ENCODE measurements at regions not wholly inside any gene's neighbourhood (a gene's known extent, or its start where the extent isn't known, plus 50 kb on each side); places are given as distances from the start of the nearest gene placed in this dataset.

- Histone ChIP-seq H3K27me3 (no peaks in the 10 kb centered on the region), H3K4me3 (no peak overlapping the region), H3K9me3 (ENCODE audit: low read depth) (no peaks in the 10 kb centered on the region), H3K36me3 (replicated peaks; ENCODE audit: insufficient read depth, low read depth) (no peaks in the 10 kb centered on the region), H3K79me2 (no peaks in the 10 kb centered on the region), H3K4me2 (no peak overlapping the region), H2AFZ (no peak overlapping the region), H3K9me2 (replicated peaks; ENCODE audit: insufficient read depth) (no peaks in the 10 kb centered on the region), H3K4me1 (ENCODE audit: insufficient read depth) (peaks cover 12% of the 10 kb centered on the region), H3K27ac (no peak overlapping the region), H4K20me1 (ENCODE audit: insufficient read depth, poor library complexity, severe bottlenecking) (no peaks in the 10 kb centered on the region)
- DNase-seq (ENCODE audit: low spot score) = no peak
- no peak for TF ChIP-seq CTCF (IDR thresholded peaks at IDR 0.05; ENCODE audit: poor library complexity)
- no peak for TF ChIP-seq EZH2phosphoT487 (IDR thresholded peaks at IDR 0.05; ENCODE audit: low read depth, severe bottlenecking, unreplicated experiment)
- no peak for TF ChIP-seq EZH2 (IDR thresholded peaks at IDR 0.05; ENCODE audit: borderline replicate concordance)
- 91% methylated on average over 1 of the region's 1 CpG for WGBS (ENCODE audit: low lambda C conversion rate, missing lambda C conversion rate)
Measured at GRCh38 chr2:48135797-48136196, 178.7 kb upstream of the FOXN2 start.

- H3K27ac ChIP-seq = no peak overlapping the region
- H3K4me2 ChIP-seq = no peak overlapping the region
- TF ChIP-seq EZH2phosphoT487 (IDR thresholded peaks at IDR 0.05; ENCODE audit: low read depth, severe bottlenecking, unreplicated experiment) (no peak), CTCF (IDR thresholded peaks at IDR 0.05; ENCODE audit: poor library complexity) (no peak), EZH2 (IDR thresholded peaks at IDR 0.05; ENCODE audit: borderline replicate concordance) (no peak)
- no peaks in the 10 kb centered on the region for H3K9me2 ChIP-seq (replicated peaks; ENCODE audit: insufficient read depth)
- H3K79me2 ChIP-seq = no peaks in the 10 kb centered on the region
- H4K20me1 ChIP-seq (ENCODE audit: insufficient read depth, poor library complexity, severe bottlenecking) = no peaks in the 10 kb centered on the region
- no peaks in the 10 kb centered on the region for H3K4me1 ChIP-seq (ENCODE audit: insufficient read depth)
- H3K9me3 ChIP-seq (ENCODE audit: low read depth) = no peaks in the 10 kb centered on the region
- WGBS (ENCODE audit: low lambda C conversion rate, missing lambda C conversion rate) = 53% methylated on average over 1 of the region's 1 CpG
- H3K27me3 ChIP-seq = no peaks in the 10 kb centered on the region
- no peak for DNase-seq (ENCODE audit: low spot score)
- no peak overlapping the region for H3K4me3 ChIP-seq
- H3K36me3 ChIP-seq (replicated peaks; ENCODE audit: insufficient read depth, low read depth) = no peaks in the 10 kb centered on the region
- H2AFZ ChIP-seq = no peak overlapping the region
Measured at GRCh38 chr2:48137829-48138228, 176.7 kb upstream of the FOXN2 start.

- Histone ChIP-seq H3K9me2 (replicated peaks; ENCODE audit: insufficient read depth) (no peaks in the 10 kb centered on the region), H4K20me1 (ENCODE audit: insufficient read depth, poor library complexity, severe bottlenecking) (no peaks in the 10 kb centered on the region), H3K79me2 (no peaks in the 10 kb centered on the region), H3K27ac (no peak overlapping the region), H2AFZ (no peak overlapping the region), H3K4me1 (ENCODE audit: insufficient read depth) (no peaks in the 10 kb centered on the region), H3K27me3 (no peaks in the 10 kb centered on the region), H3K4me3 (no peak overlapping the region), H3K4me2 (no peak overlapping the region), H3K36me3 (replicated peaks; ENCODE audit: insufficient read depth, low read depth) (no peaks in the 10 kb centered on the region), H3K9me3 (ENCODE audit: low read depth) (no peaks in the 10 kb centered on the region)
- TF ChIP-seq CTCF (IDR thresholded peaks at IDR 0.05; ENCODE audit: poor library complexity) = no peak
- TF ChIP-seq EZH2 (IDR thresholded peaks at IDR 0.05; ENCODE audit: borderline replicate concordance) = no peak
- no peak for TF ChIP-seq EZH2phosphoT487 (IDR thresholded peaks at IDR 0.05; ENCODE audit: low read depth, severe bottlenecking, unreplicated experiment)
- WGBS (ENCODE audit: low lambda C conversion rate, missing lambda C conversion rate) = 0% methylated on average over 1 of the region's 1 CpG
- DNase-seq (ENCODE audit: low spot score) = no peak
Measured at GRCh38 chr2:48138898-48139297, 175.6 kb upstream of the FOXN2 start.

- no peaks in the 10 kb centered on the region for H3K36me3 ChIP-seq (replicated peaks; ENCODE audit: insufficient read depth, low read depth)
- TF ChIP-seq EZH2phosphoT487 (IDR thresholded peaks at IDR 0.05; ENCODE audit: low read depth, severe bottlenecking, unreplicated experiment) (no peak), EZH2 (IDR thresholded peaks at IDR 0.05; ENCODE audit: borderline replicate concordance) (no peak), CTCF (IDR thresholded peaks at IDR 0.05; ENCODE audit: poor library complexity) (no peak)
- H3K4me2 ChIP-seq = no peak overlapping the region
- no peaks in the 10 kb centered on the region for H3K79me2 ChIP-seq
- no peak overlapping the region for H2AFZ ChIP-seq
- H4K20me1 ChIP-seq (ENCODE audit: insufficient read depth, poor library complexity, severe bottlenecking) = no peaks in the 10 kb centered on the region
- no peak for DNase-seq (ENCODE audit: low spot score)
- H3K27me3 ChIP-seq = no peaks in the 10 kb centered on the region
- H3K4me1 ChIP-seq (ENCODE audit: insufficient read depth) = no peaks in the 10 kb centered on the region
- H3K27ac ChIP-seq = no peak overlapping the region
- no peak overlapping the region for H3K4me3 ChIP-seq
- H3K9me3 ChIP-seq (ENCODE audit: low read depth) = no peaks in the 10 kb centered on the region
- H3K9me2 ChIP-seq (replicated peaks; ENCODE audit: insufficient read depth) = no peaks in the 10 kb centered on the region
Measured at GRCh38 chr2:48140586-48140985, 173.9 kb upstream of the FOXN2 start.

Measured in hepatocyte (in vitro differentiated cells).